GM12891 (cell line): ENCODE measurements at regions not wholly inside any gene's neighbourhood (a gene's known extent, or its start where the extent isn't known, plus 50 kb on each side); places are given as distances from the start of the nearest gene placed in this dataset.

ENCODE experiments used
- DNase-seq: peaks from one replicate; pipeline ENCODE4 v3.0.0; 2011; ENCODE audit warnings: low spot score; ENCODE audit not compliant: insufficient read length
- FAIRE-seq: peaks from 2 replicates; lab custom pipeline; 2011; peaks lifted over from hg19 to GRCh38; lab: Jason Lieb, UNC
- PAX5 ChIP-seq: IDR thresholded peaks from 2 replicates; pipeline ENCODE4 v1.6.1; 2011; ENCODE audit warnings: low read length, moderate library complexity, mild to moderate bottlenecking; ENCODE audit not compliant: insufficient read depth, severe bottlenecking
- POLR2A ChIP-seq: IDR thresholded peaks from 2 replicates; pipeline ENCODE4 v1.6.1; 2011; ENCODE audit warnings: low read depth, low read length, control low read depth
- POLR2AphosphoS5 ChIP-seq: IDR thresholded peaks from 2 replicates; pipeline ENCODE4 v1.6.1; 2011; ENCODE audit warnings: low read depth, low read length, control low read depth
- POU2F2 ChIP-seq: IDR thresholded peaks from 2 replicates; pipeline ENCODE4 v1.6.1; 2011; ENCODE audit warnings: low read depth, mild to moderate bottlenecking, control low read depth, low read length, moderate library complexity
- SPI1 ChIP-seq: IDR thresholded peaks from 2 replicates; pipeline ENCODE4 v1.6.1; 2011; ENCODE audit warnings: low read depth, low read length, control low read depth
- TAF1 ChIP-seq: IDR thresholded peaks from 2 replicates; pipeline ENCODE4 v1.6.1; 2011; ENCODE audit warnings: low read depth, low read length, control low read depth

GRCh38 chr3:94414418-94414817 lies 351.6 kb downstream of the NSUN3 start:
- no peak for DNase-seq
- TF ChIP-seq SPI1 (no peak), POU2F2 (no peak), TAF1 (no peak), POLR2A (no peak), PAX5 (no peak), POLR2AphosphoS5 (no peak)
- FAIRE-seq = no peak

- FAIRE-seq = no peak
- DNase-seq = no peak
- TF ChIP-seq POU2F2 (no peak), SPI1 (no peak), POLR2A (no peak), PAX5 (no peak)
Measured at GRCh38 chr3:94416768-94417167, 353.9 kb downstream of the NSUN3 start.

GRCh38 chr3:94417963-94418455 lies 355.1 kb downstream of the NSUN3 start:
- no peak for FAIRE-seq

GRCh38 chr3:94420931-94421330 lies 358.1 kb downstream of the NSUN3 start:
- FAIRE-seq = no peak
- no peak for DNase-seq

More at GRCh38 chr3:94417963-94418455, 355.1 kb downstream of the NSUN3 start:
- DNase-seq = no peak
- TF ChIP-seq POLR2AphosphoS5 (no peak), POLR2A (no peak), SPI1 (no peak), POU2F2 (no peak), TAF1 (no peak), PAX5 (no peak)

GRCh38 chr3:94423578-94423977 lies 360.7 kb downstream of the NSUN3 start:
- no peak for FAIRE-seq
- no peak for DNase-seq
- TF ChIP-seq TAF1 = no peak
- TF ChIP-seq PAX5 = no peak
- TF ChIP-seq SPI1 = no peak
- no peak for TF ChIP-seq POLR2A
- TF ChIP-seq POLR2AphosphoS5 = no peak
- TF ChIP-seq POU2F2 = no peak

More at GRCh38 chr3:94420931-94421330, 358.1 kb downstream of the NSUN3 start:
- TF ChIP-seq PAX5 (no peak), POU2F2 (no peak), POLR2AphosphoS5 (no peak), SPI1 (no peak), TAF1 (no peak), POLR2A (no peak)

GRCh38 chr3:94429517-94429916 lies 366.7 kb downstream of the NSUN3 start:
- no peak for TF ChIP-seq PAX5
- no peak for TF ChIP-seq TAF1
- TF ChIP-seq SPI1 = no peak
- DNase-seq (no peak), FAIRE-seq (no peak)

GRCh38 chr3:94431876-94432570 lies 369.2 kb downstream of the NSUN3 start:
- DNase-seq (no peak), FAIRE-seq (no peak)
- TF ChIP-seq PAX5 = no peak
- no peak for TF ChIP-seq POLR2A
- no peak for TF ChIP-seq SPI1
- TF ChIP-seq POU2F2 = no peak
- no peak for TF ChIP-seq POLR2AphosphoS5
- TF ChIP-seq TAF1 = no peak

GRCh38 chr3:94433811-94434210 lies 370.9 kb downstream of the NSUN3 start:
- no peak for FAIRE-seq
- DNase-seq = no peak
- no peak for TF ChIP-seq POLR2A
- TF ChIP-seq POLR2AphosphoS5 = no peak
- no peak for TF ChIP-seq SPI1
- TF ChIP-seq PAX5 = no peak
- no peak for TF ChIP-seq POU2F2
- no peak for TF ChIP-seq TAF1

- TF ChIP-seq TAF1 (no peak), POLR2AphosphoS5 (no peak), SPI1 (no peak), POU2F2 (no peak), PAX5 (no peak), POLR2A (no peak)
- FAIRE-seq = no peak
- DNase-seq = no peak
Measured at GRCh38 chr3:94440767-94441493, 378.1 kb downstream of the NSUN3 start.

GRCh38 chr3:94441494-94441847 lies 378.6 kb downstream of the NSUN3 start:
- TF ChIP-seq SPI1 (no peak), POLR2AphosphoS5 (no peak), PAX5 (no peak), POU2F2 (no peak), TAF1 (no peak), POLR2A (no peak)
- FAIRE-seq = no peak
- DNase-seq = no peak

- DNase-seq (no peak), FAIRE-seq (no peak)
- TF ChIP-seq PAX5 (no peak), TAF1 (no peak), SPI1 (no peak), POLR2A (no peak), POLR2AphosphoS5 (no peak), POU2F2 (no peak)
Measured at GRCh38 chr3:94453864-94454263, 391.0 kb downstream of the NSUN3 start.
